ENCODE measurements at regions not wholly inside any gene's neighbourhood (a gene's known extent, or its start where the extent isn't known, plus 50 kb on each side); places are given as distances from the start of the nearest gene placed in this dataset.
"Not testable (repeated sequence)": the region's sequence is repeated elsewhere in the genome, so short reads cannot be mapped to it uniquely, and the experiment has no call there.

- WGBS, 5 donors, result 87 to 94% (median 92%) methylated on average over 4 of the region's 4 CpGs
- no peak for TF ChIP-seq POLR2AphosphoS5 (IDR thresholded peaks at IDR 0.05)
- TF ChIP-seq POLR2A (IDR thresholded peaks at IDR 0.05), result no peak
- no peak for TF ChIP-seq CTCF (IDR thresholded peaks at IDR 0.05)
- TF ChIP-seq EP300 (IDR thresholded peaks at IDR 0.05), result no peak
These were observed 161.9 kb upstream of the ARHGAP42 start for GRCh38 chr11:100525197-100525596.

GRCh38 chr11:100525635-100526034, 161.5 kb upstream of the ARHGAP42 start:
- no peaks in the 10 kb centered on the region for H3K36me3 ChIP-seq
- 23 to 38% (median 28%) methylated on average over 2 of the region's 2 CpGs for WGBS, 5 donors
- H3K4me3 ChIP-seq, result no peak overlapping the region
- no peak for TF ChIP-seq EP300 (IDR thresholded peaks at IDR 0.05)
- no peak for TF ChIP-seq POLR2A (IDR thresholded peaks at IDR 0.05)
- no peak for TF ChIP-seq POLR2AphosphoS5 (IDR thresholded peaks at IDR 0.05)
- no peak for TF ChIP-seq CTCF (IDR thresholded peaks at IDR 0.05)
- no peaks in the 10 kb centered on the region for H3K27me3 ChIP-seq
- no peaks in the 10 kb centered on the region for H3K4me1 ChIP-seq
- H3K9me3 ChIP-seq, result peaks cover 0 to 30% (median 14%) of the 10 kb centered on the region in 4 donors
- DNase-seq, result no peak
- no peak overlapping the region for H3K27ac ChIP-seq
- intact Hi-C loops (cut with DNase I; ENCODE audit: low total_unique reads), result no loop called here

More at GRCh38 chr11:100525197-100525596, 161.9 kb upstream of the ARHGAP42 start:
- Histone ChIP-seq H3K4me3 (no peak overlapping the region), H3K9me3 (peaks cover 0 to 30% (median 14%) of the 10 kb centered on the region in 4 donors), H3K27me3 (no peaks in the 10 kb centered on the region), H3K27ac (no peak overlapping the region), H3K36me3 (no peaks in the 10 kb centered on the region), H3K4me1 (no peaks in the 10 kb centered on the region)
- DNase-seq, result no peak
- intact Hi-C loops (cut with DNase I; ENCODE audit: low total_unique reads), result no loop called here

GRCh38 chr11:100528872-100529416, 158.1 kb upstream of the ARHGAP42 start:
- 85 to 89% (median 86%) methylated on average over 4 to 5 of the region's 5 CpGs for WGBS, 5 donors
- Histone ChIP-seq H3K4me1 (no peaks in the 10 kb centered on the region), H3K9me3 (peaks cover 0 to 25% (median 8%) of the 10 kb centered on the region in 4 donors), H3K27ac (no peak overlapping the region), H3K4me3 (no peak overlapping the region), H3K36me3 (no peaks in the 10 kb centered on the region), H3K27me3 (no peaks in the 10 kb centered on the region)
- intact Hi-C loops (cut with DNase I; ENCODE audit: low total_unique reads), result no loop called here
- TF ChIP-seq POLR2AphosphoS5 (IDR thresholded peaks at IDR 0.05) (no peak), POLR2A (IDR thresholded peaks at IDR 0.05) (no peak), CTCF (IDR thresholded peaks at IDR 0.05) (no peak), EP300 (IDR thresholded peaks at IDR 0.05) (no peak)
- no peak for DNase-seq

- H3K4me3 ChIP-seq; H3K9me3 ChIP-seq; H3K36me3 ChIP-seq; H3K4me1 ChIP-seq; H3K27me3 ChIP-seq; H3K27ac ChIP-seq; intact Hi-C loops (cut with DNase I; ENCODE audit: low total_unique reads); DNase-seq: not testable (repeated sequence)
- 83 to 100% (median 97%) methylated on average over 1 of the region's 1 CpG for WGBS, 5 donors
These were observed 155.8 kb upstream of the ARHGAP42 start for GRCh38 chr11:100531290-100531689.

- 51 to 71% (median 64%) methylated on average over 5 of the region's 5 CpGs for WGBS, 5 donors
- H3K36me3 ChIP-seq, result no peaks in the 10 kb centered on the region
- DNase-seq, result no peak
- no peak overlapping the region for H3K27ac ChIP-seq
- no peaks in the 10 kb centered on the region for H3K27me3 ChIP-seq
- no peaks in the 10 kb centered on the region for H3K9me3 ChIP-seq
- TF ChIP-seq POLR2AphosphoS5 (IDR thresholded peaks at IDR 0.05) (no peak), EP300 (IDR thresholded peaks at IDR 0.05) (no peak), POLR2A (IDR thresholded peaks at IDR 0.05) (no peak), CTCF (IDR thresholded peaks at IDR 0.05) (no peak)
- intact Hi-C loops (cut with DNase I; ENCODE audit: low total_unique reads), result no loop called here
- no peak overlapping the region for H3K4me3 ChIP-seq
- H3K4me1 ChIP-seq, result no peaks in the 10 kb centered on the region
These were observed 150.1 kb upstream of the ARHGAP42 start for GRCh38 chr11:100536979-100537378.

Data from stomach (tissue), 8 donors.